ENCODE measurements at regions not wholly inside any gene's neighbourhood (a gene's known extent, or its start where the extent isn't known, plus 50 kb on each side); places are given as distances from the start of the nearest gene placed in this dataset.

DNA sequence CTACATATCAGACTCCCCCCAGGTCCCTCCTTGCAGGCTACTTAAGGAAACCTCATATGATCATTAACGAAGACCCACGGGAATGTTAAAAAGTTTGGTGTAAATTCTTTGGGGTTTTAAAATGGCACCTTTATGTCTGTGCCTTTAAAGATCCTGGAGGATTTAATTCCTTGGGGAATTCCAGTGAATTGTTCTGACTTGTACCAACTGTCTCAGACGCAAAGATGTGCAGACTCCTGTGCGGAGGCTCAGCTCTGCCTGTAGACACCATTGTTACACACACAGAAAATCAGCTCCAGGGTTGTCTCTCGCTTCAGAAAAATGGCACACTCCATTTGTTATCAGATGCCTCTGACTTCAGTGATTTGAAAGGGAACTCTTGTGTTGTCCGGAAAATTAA, 414.4 kb upstream of the CFAP20DC start:
- TF ChIP-seq EP300 (IDR thresholded peaks at IDR 0.05) (no peak), POLR2A (IDR thresholded peaks at IDR 0.05) (no peak)
- TF ChIP-seq, protein P1, sequence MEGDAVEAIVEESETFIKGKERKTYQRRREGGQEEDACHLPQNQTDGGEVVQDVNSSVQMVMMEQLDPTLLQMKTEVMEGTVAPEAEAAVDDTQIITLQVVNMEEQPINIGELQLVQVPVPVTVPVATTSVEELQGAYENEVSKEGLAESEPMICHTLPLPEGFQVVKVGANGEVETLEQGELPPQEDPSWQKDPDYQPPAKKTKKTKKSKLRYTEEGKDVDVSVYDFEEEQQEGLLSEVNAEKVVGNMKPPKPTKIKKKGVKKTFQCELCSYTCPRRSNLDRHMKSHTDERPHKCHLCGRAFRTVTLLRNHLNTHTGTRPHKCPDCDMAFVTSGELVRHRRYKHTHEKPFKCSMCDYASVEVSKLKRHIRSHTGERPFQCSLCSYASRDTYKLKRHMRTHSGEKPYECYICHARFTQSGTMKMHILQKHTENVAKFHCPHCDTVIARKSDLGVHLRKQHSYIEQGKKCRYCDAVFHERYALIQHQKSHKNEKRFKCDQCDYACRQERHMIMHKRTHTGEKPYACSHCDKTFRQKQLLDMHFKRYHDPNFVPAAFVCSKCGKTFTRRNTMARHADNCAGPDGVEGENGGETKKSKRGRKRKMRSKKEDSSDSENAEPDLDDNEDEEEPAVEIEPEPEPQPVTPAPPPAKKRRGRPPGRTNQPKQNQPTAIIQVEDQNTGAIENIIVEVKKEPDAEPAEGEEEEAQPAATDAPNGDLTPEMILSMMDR (IDR thresholded peaks at IDR 0.05), result no peak
